Lung (tissue), 11 donors: ENCODE measurements at regions not wholly inside any gene's neighbourhood (a gene's known extent, or its start where the extent isn't known, plus 50 kb on each side); places are given as distances from the start of the nearest gene placed in this dataset.

Experiments
- ATAC-seq: fragments of 200-7000 bp; cut with Tn5 transposase; one replicate; pipeline ENCODE4 v1.9.1; 2020; ENCODE audit warnings: moderate number of reproducible peaks; ENCODE audit not compliant: insufficient read depth, low FRiP score
- DNase-seq, 3 donors: peaks; one replicate each; pipeline ENCODE4 v3.0.0-alpha.2; 2013 to 2017
- H3K27ac ChIP-seq, 2 donors: one replicate each; pipeline ENCODE4 v1.5.1; 2013; ENCODE audit warnings: mild to moderate bottlenecking in 2 of 2, moderate library complexity in 2 of 2, control low read depth in 1 of 2, inconsistent platforms in 1 of 2, low read depth in 1 of 2, low read length in 1 of 2
- H3K27me3 ChIP-seq, 3 donors: one replicate each; pipeline ENCODE4 v1.5.1; 2013; ENCODE audit warnings: low read length in 2 of 3; ENCODE audit not compliant: control insufficient read depth in 3 of 3, insufficient read depth in 3 of 3
- H3K36me3 ChIP-seq, 4 donors: one replicate each; pipeline ENCODE4 v1.5.1; 2013; ENCODE audit warnings: low read length in 4 of 4, mild to moderate bottlenecking in 1 of 4, moderate library complexity in 1 of 4; ENCODE audit not compliant: control insufficient read depth in 4 of 4, insufficient read depth in 4 of 4
- H3K4me1 ChIP-seq, 5 donors: one replicate each; pipeline ENCODE4 v1.5.1; 2013; ENCODE audit warnings: low read length in 5 of 5, mild to moderate bottlenecking in 2 of 5, moderate library complexity in 1 of 5; ENCODE audit not compliant: control insufficient read depth in 5 of 5, insufficient read depth in 5 of 5
- H3K4me3 ChIP-seq: one replicate; pipeline ENCODE4 v1.5.1; 2013; ENCODE audit warnings: mild to moderate bottlenecking, control low read depth, moderate library complexity
- H3K9ac ChIP-seq, 2 donors: one replicate each; pipeline ENCODE4 v1.5.1; 2013; ENCODE audit warnings: low read length in 2 of 2, control low read depth in 1 of 2; ENCODE audit not compliant: insufficient read depth in 1 of 2
- H3K9me3 ChIP-seq, 4 donors: one replicate each; pipeline ENCODE4 v1.5.1; 2013; ENCODE audit warnings: low read length in 3 of 4, mild to moderate bottlenecking in 1 of 4, moderate library complexity in 1 of 4; ENCODE audit not compliant: control insufficient read depth in 4 of 4, insufficient read depth in 3 of 4
- CTCF ChIP-seq: IDR thresholded peaks from 2 replicates; pipeline ENCODE4 v1.5.1; 2012; ENCODE audit warnings: mild to moderate bottlenecking; ENCODE audit errors: control extremely low read depth, extremely low read depth
- whole genome bisulfite sequencing, 2 donors: extraction: QIAGEN DNeasy Blood & Tissue Kit; methylation state at CpG; one replicate each; pipeline ENCODE4 v1.1.7; 2013; 5-methylcytosine and 5-hydroxymethylcytosine counted together
- donor health status: control.
- donor health status: control.
- donor health status: Bipolar disorder and iron deficiency.
- donor health status: healthy.
- donor health status: DM: yes; HTN: yes; CAD: no.

GRCh38 chr5:166024970-166025369 is 2266.5 kb upstream of the WWC1 start:
- no peaks in the 10 kb centered on the region for H3K4me1 ChIP-seq
- no peak for ATAC-seq
- H3K4me3 ChIP-seq: no peak overlapping the region
- no peak for DNase-seq
- H3K9me3 ChIP-seq: no peaks in the 10 kb centered on the region
- no peak overlapping the region for H3K9ac ChIP-seq
- TF ChIP-seq CTCF: no peak
- no peaks in the 10 kb centered on the region for H3K36me3 ChIP-seq
- no peak overlapping the region for H3K27ac ChIP-seq
- no peaks in the 10 kb centered on the region for H3K27me3 ChIP-seq

GRCh38 chr5:166027582-166027981 is 2263.9 kb upstream of the WWC1 start:
- Histone ChIP-seq H3K9ac (no peak overlapping the region), H3K27me3 (no peaks in the 10 kb centered on the region), H3K9me3 (no peaks in the 10 kb centered on the region), H3K4me1 (no peaks in the 10 kb centered on the region), H3K36me3 (no peaks in the 10 kb centered on the region), H3K4me3 (no peak overlapping the region), H3K27ac (no peak overlapping the region)
- WGBS, 2 donors: 90 to 97% methylated on average over 1 of the region's 1 CpG
- DNase-seq: no peak
- no peak for TF ChIP-seq CTCF
- no peak for ATAC-seq

- no peak overlapping the region for H3K4me3 ChIP-seq
- H3K27ac ChIP-seq: no peak overlapping the region
- DNase-seq: no peak
- H3K4me1 ChIP-seq: no peaks in the 10 kb centered on the region
- H3K9me3 ChIP-seq: no peaks in the 10 kb centered on the region
- no peak overlapping the region for H3K9ac ChIP-seq
- no peak for TF ChIP-seq CTCF
- 88 to 94% methylated on average over 2 of the region's 2 CpGs for WGBS, 2 donors
- H3K36me3 ChIP-seq: no peaks in the 10 kb centered on the region
- ATAC-seq: no peak
- no peaks in the 10 kb centered on the region for H3K27me3 ChIP-seq
These were observed 2259.5 kb upstream of the WWC1 start for GRCh38 chr5:166031926-166032325.

- Histone ChIP-seq H3K27ac (no peak overlapping the region), H3K36me3 (no peaks in the 10 kb centered on the region), H3K9ac (no peak overlapping the region), H3K9me3 (no peaks in the 10 kb centered on the region), H3K4me1 (no peaks in the 10 kb centered on the region), H3K4me3 (no peak overlapping the region), H3K27me3 (no peaks in the 10 kb centered on the region)
- DNase-seq (no peak), ATAC-seq (no peak)
- no peak for TF ChIP-seq CTCF
- 90 to 97% methylated on average over 1 of the region's 1 CpG for WGBS, 2 donors
These were observed 2258.8 kb upstream of the WWC1 start for GRCh38 chr5:166032601-166033000.
